HG03565 (cell line): ENCODE measurements at regions not wholly inside any gene's neighbourhood (a gene's known extent, or its start where the extent isn't known, plus 50 kb on each side); places are given as distances from the start of the nearest gene placed in this dataset.
"Not testable (repeated sequence)": the region's sequence is repeated elsewhere in the genome, so short reads cannot be mapped to it uniquely, and the experiment has no call there.

ENCODE experiments used
- ATAC-seq: cut with Tn5 transposase; IDR thresholded peaks from one replicate; pipeline ENCODE4 v1.9.1; 2021; ENCODE audit warnings: mild to moderate bottlenecking, moderate library complexity; ENCODE audit not compliant: unreplicated experiment

GRCh38 chr18:66300141-66300540 lies 303.7 kb downstream of the CDH19 start:
- ATAC-seq: no peak

GRCh38 chr18:66280470-66280869 lies 323.4 kb downstream of the CDH19 start:
- no peak for ATAC-seq

DNA sequence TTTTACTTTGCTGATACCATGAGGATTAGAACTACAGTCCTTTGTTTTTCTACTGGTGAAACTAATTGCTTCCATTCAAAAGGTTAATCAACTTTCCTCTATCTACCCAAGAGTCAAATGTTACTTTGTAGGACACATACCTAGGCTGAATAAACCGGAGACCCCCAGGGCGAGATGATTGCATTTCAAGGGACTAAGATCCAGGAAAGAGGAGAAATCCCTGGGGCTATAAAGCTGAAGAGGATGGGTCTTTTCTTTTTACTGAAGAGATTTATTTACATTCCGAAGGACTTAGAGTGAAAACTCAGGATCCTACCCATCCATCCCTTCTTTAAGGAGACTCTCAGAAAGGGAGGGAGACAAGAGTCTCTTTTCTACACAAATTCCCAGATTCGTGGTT lies 331.9 kb downstream of the CDH19 start:
- ATAC-seq: no peak

DNA sequence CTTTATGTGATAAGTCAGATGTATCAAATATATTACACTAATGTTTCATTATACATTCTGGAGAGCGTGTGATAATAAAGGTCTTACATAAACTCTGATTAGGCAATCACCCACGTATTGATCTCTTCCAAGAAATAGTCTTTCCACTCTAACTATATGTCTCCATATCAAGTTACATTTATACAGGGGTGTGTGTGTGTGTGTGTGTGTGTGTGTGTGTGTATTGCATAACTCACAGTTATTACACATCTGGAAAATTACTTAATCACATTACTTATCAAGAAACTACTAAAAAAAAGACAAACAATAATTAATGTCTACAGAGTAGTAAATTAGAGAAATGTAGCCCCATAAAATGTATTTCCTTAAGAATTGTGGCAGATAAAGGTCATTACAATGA lies 339.8 kb downstream of the CDH19 start:
- no peak for ATAC-seq

GRCh38 chr18:66254121-66254520 lies 349.8 kb downstream of the CDH19 start:
- ATAC-seq: no peak

- no peak for ATAC-seq
Measured at GRCh38 chr18:66252703-66253102, 351.2 kb downstream of the CDH19 start.

DNA sequence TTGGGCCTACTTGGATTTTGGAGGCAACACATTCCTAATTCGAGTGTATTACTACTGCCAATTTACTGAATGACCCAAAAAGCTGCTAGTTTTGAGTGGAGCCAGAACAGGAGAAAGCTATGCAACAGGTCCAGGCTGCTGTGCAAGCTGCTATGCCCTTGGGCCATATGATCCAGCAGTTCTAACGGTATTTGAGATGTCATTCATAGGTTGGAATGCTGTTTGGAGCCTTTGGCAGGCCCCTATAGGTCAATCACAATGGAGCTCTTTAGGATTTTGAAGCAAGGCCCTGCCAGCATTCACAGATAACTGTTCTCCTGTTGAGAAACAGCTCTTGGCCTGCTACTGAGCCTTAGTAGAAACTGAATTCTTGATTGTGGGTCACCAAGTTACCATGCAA lies 368.7 kb downstream of the CDH19 start:
- ATAC-seq: no peak

DNA sequence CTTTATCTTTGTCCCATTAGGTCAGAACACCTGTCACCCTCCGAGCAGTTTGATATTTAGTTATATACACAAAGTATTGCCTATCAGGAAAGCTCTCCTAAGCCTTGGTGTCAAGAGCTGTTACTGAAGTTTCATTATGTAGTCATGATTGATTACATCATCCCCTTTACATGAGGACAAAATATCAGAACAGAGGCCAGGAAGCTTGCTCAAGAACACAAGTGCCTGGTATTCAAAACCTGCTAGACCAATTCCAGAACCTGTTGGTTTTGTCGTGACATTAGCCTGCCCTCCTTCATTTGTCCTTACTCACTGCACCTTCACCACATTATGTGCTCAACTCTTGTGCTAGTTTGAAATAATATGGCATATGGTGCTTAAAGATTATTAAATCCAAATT lies 377.1 kb downstream of the CDH19 start:
- ATAC-seq: no peak

- not testable (repeated sequence) for ATAC-seq
Measured at GRCh38 chr18:66223317-66223716, 380.6 kb downstream of the CDH19 start.

DNA sequence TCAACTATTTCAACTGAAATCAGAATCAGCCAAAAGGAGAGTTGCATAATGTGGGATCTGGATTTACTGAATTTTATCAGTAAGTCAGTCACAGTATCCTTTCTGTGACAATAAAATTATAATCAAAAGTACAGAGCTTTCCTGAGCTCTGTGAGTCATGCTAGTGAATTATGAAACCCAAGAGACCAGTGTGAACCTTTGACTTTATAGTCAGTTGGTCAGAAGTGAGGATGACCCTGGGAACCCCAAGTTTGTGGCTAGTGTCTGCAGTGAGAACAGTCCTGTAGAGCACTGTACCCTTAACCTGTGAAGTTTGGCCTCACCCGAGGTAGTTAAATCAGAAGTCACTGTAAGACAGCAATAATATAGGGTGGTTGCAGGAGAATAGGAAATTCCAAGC lies 381.7 kb downstream of the CDH19 start:
- no peak for ATAC-seq

GRCh38 chr18:66219817-66220216 lies 384.1 kb downstream of the CDH19 start:
- ATAC-seq: no peak

GRCh38 chr18:66211749-66212148 lies 392.1 kb downstream of the CDH19 start:
- no peak for ATAC-seq

- ATAC-seq: no peak
Measured at GRCh38 chr18:66210875-66211274, 393.0 kb downstream of the CDH19 start.

- ATAC-seq: no peak
Measured at GRCh38 chr18:66209656-66210055, 394.2 kb downstream of the CDH19 start.

DNA sequence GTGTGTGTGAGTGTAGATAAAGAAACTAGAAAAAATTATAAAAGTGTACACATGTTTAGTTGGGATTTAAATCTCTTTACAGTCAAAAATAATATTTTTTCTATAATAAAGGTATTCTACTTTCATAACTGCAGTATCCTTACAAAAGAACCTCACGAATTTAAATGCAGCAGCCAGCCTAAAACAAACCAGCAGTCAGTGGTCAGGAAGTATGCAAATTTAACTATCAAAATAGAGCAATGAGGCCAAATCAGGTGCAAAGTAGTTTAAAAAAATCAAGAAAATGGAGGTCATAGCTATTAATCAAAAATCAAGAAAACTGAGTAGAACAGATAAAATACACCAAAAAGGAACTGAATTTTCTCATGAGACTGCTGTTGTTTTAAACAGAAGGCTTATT lies 407.1 kb downstream of the CDH19 start:
- peak; percentile 39 for ATAC-seq

- no peak for ATAC-seq
Measured at GRCh38 chr18:66193938-66194337, 410.0 kb downstream of the CDH19 start.

- no peak for ATAC-seq
Measured at GRCh38 chr18:66193394-66193793, 410.5 kb downstream of the CDH19 start.

DNA sequence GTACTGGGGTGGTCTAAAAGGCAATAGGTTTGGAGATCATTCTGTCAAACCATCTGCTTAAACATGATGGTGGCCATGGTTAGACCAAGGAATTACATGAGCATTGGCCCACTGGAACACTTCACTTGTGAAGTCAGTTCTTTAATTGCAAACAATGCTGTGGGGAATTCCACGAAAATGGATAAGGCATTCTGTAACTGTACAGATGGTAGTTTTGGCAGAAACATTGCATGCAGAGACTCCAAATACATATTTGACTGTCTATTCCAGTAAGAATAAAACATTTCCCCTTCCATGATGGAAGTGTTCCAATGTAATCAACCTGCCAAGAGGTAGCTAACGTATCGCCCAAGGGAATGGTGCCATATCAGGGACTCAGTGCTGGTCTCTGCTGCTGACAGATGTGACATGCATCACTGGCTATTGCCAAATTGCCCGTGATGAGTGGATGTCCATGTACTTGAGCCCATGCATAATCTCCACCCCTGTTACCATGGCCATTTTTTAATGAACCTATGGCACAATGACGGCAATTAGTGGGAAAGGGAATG lies 417.9 kb downstream of the CDH7 start:
- ATAC-seq: no peak

DNA sequence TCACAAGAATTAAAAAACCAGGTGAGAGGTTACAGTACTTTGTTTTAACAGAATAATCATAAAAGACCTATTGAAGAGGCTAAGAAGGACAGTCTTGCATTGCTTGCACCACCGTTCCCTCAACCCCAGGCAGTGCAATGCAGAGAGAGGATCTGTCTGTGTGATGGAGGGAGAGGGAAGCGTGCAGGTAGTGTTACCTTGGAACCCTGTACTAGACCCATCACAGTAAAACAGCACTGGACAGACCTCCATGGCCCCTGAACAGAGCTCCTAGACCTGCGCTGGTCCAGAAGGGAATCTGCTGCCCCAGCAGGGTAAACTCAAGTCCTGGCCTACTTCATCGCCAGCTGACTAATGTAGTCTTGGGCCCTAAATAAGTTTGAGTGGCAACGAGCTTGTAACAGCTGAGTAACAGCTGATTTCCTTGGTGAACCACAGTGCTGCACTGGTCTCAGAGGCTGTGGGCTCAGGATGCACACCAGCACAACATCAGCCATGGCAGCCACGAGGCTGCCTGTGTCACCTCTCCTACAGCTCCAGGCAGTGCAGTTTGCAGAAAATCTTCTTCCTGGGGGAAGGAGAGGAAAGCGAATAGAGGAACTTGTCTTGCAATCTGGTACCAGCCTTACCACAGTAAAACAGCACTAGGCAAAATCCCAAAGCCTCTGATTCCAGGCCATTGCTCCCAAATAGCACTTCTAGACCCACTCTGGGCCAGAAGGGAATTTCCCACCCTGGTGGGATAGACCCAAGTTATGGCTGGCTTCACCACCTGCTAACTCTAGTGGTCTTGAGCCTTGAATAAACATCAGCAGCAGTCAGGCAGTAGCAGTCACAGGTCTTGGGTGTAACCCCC lies 417.2 kb downstream of the CDH7 start:
- no peak for ATAC-seq

- ATAC-seq: no peak
Measured at GRCh38 chr18:66160007-66160406, 409.2 kb downstream of the CDH7 start.

DNA sequence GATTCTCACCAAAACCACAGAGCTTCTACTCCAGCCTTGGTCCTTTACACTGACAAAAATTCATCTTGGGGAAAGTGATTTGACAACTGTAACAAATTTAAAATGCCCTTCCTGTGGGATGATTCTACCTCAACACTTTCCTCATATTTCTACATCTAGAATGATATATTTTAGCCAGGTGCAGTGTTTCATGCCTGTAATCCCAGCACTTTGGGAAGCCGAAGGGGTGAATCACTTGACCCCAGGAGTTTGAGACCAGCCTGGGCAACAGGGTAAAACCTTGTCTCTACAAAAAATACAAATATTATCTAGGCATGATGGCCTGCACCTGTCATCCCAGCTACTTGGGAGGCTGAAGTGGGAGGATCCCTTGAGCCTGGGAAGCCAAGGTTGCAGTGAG lies 408.6 kb downstream of the CDH7 start:
- ATAC-seq: no peak

- ATAC-seq: peak; percentile 75
Measured at GRCh38 chr18:66156946-66157687, 406.3 kb downstream of the CDH7 start.
